Glutamatergic neuron (in vitro differentiated cells): ENCODE measurements at regions not wholly inside any gene's neighbourhood (a gene's known extent, or its start where the extent isn't known, plus 50 kb on each side); places are given as distances from the start of the nearest gene placed in this dataset.

Experiments used
- DNase-seq: peaks from one replicate; pipeline ENCODE4 v3.0.0; 2022
- H3K27ac Mint-ChIP-seq: one replicate; pipeline ENCODE4 v1.8.0; 2020; ENCODE audit warnings: mild to moderate bottlenecking, mixed read lengths, inconsistent platforms; ENCODE audit not compliant: unreplicated experiment
- H3K27me3 Mint-ChIP-seq: one replicate; pipeline ENCODE4 v1.8.0; 2020; ENCODE audit warnings: mild to moderate bottlenecking, moderate library complexity, mixed read lengths, inconsistent platforms; ENCODE audit not compliant: unreplicated experiment
- H3K36me3 Mint-ChIP-seq: one replicate; pipeline ENCODE4 v1.8.0; 2020; ENCODE audit warnings: mild to moderate bottlenecking, mixed read lengths, inconsistent platforms; ENCODE audit not compliant: unreplicated experiment
- H3K4me1 Mint-ChIP-seq: one replicate; pipeline ENCODE4 v1.8.0; 2020; ENCODE audit warnings: mild to moderate bottlenecking, low read depth, mixed read lengths, inconsistent platforms; ENCODE audit not compliant: unreplicated experiment
- H3K4me3 Mint-ChIP-seq: one replicate; pipeline ENCODE4 v1.8.0; 2020; ENCODE audit warnings: mild to moderate bottlenecking, mixed read lengths, inconsistent platforms; ENCODE audit not compliant: unreplicated experiment
- H3K9me3 Mint-ChIP-seq: one replicate; pipeline ENCODE4 v1.8.0; 2020; ENCODE audit warnings: mild to moderate bottlenecking, moderate library complexity, mixed read lengths, inconsistent platforms; ENCODE audit not compliant: unreplicated experiment
- CTCF ChIP-seq: fragments of 200-600 bp; sonication (generic); IDR thresholded peaks from one replicate; pipeline ENCODE4 v1.5.0; 2021; ENCODE audit not compliant: partially characterized antibody, unreplicated experiment

- peaks cover 18% of the 10 kb centered on the region for H3K36me3 Mint-ChIP-seq
- no peak overlapping the region for H3K27ac Mint-ChIP-seq
- no peak for DNase-seq
- peaks cover 8% of the 10 kb centered on the region for H3K27me3 Mint-ChIP-seq
- H3K4me3 Mint-ChIP-seq = no peak overlapping the region
- H3K4me1 Mint-ChIP-seq = no peaks in the 10 kb centered on the region
- no peak for TF ChIP-seq CTCF
- peaks cover 30% of the 10 kb centered on the region for H3K9me3 Mint-ChIP-seq
Measured at GRCh38 chr1:4081806-4082711, 182.0 kb upstream of the C1orf174 start.

GRCh38 chr1:4083231-4084047, 183.4 kb upstream of the C1orf174 start:
- DNase-seq = no peak
- TF ChIP-seq CTCF = no peak
- Mint-ChIP-seq H3K9me3 (peaks cover 36% of the 10 kb centered on the region), H3K27ac (no peak overlapping the region), H3K4me1 (no peaks in the 10 kb centered on the region), H3K4me3 (no peak overlapping the region), H3K27me3 (peaks cover 11% of the 10 kb centered on the region), H3K36me3 (peaks cover 18% of the 10 kb centered on the region)

GRCh38 chr1:4084048-4084431, 184.0 kb upstream of the C1orf174 start:
- Mint-ChIP-seq H3K9me3 (peaks cover 35% of the 10 kb centered on the region), H3K4me1 (no peaks in the 10 kb centered on the region), H3K36me3 (peaks cover 15% of the 10 kb centered on the region), H3K27me3 (peaks cover 11% of the 10 kb centered on the region), H3K4me3 (no peak overlapping the region), H3K27ac (no peak overlapping the region)
- TF ChIP-seq CTCF = no peak
- no peak for DNase-seq

GRCh38 chr1:4084446-4084845, 184.4 kb upstream of the C1orf174 start:
- H3K36me3 Mint-ChIP-seq = peaks cover 11% of the 10 kb centered on the region
- no peak for DNase-seq
- H3K4me3 Mint-ChIP-seq = no peak overlapping the region
- H3K9me3 Mint-ChIP-seq = peaks cover 34% of the 10 kb centered on the region
- TF ChIP-seq CTCF = no peak
- no peaks in the 10 kb centered on the region for H3K4me1 Mint-ChIP-seq
- peaks cover 10% of the 10 kb centered on the region for H3K27me3 Mint-ChIP-seq
- no peak overlapping the region for H3K27ac Mint-ChIP-seq
